GM21737 (cell line): ENCODE measurements at regions not wholly inside any gene's neighbourhood (a gene's known extent, or its start where the extent isn't known, plus 50 kb on each side); places are given as distances from the start of the nearest gene placed in this dataset.
A peak's percentile ranks its signal among the peaks of the same experiment; 100 is the strongest.

Experiments
- ATAC-seq: cut with Tn5 transposase; IDR thresholded peaks from one replicate; pipeline ENCODE4 v1.9.1; 2021; ENCODE audit warnings: mild to moderate bottlenecking, moderate library complexity; ENCODE audit not compliant: unreplicated experiment

- no peak for ATAC-seq
Observed at GRCh38 chr7:88442413-88442812, 135.7 kb upstream of the STEAP4 start.

GRCh38 chr7:88437132-88437531 is 130.4 kb upstream of the STEAP4 start:
- no peak for ATAC-seq

GRCh38 chr7:88432301-88432700 is 125.6 kb upstream of the STEAP4 start:
- ATAC-seq, result no peak

GRCh38 chr7:88431882-88432281 is 125.2 kb upstream of the STEAP4 start:
- no peak for ATAC-seq

GRCh38 chr7:88429382-88429781 is 122.7 kb upstream of the STEAP4 start:
- no peak for ATAC-seq

GRCh38 chr7:88402529-88402928 is 95.8 kb upstream of the STEAP4 start:
- no peak for ATAC-seq

GRCh38 chr7:88401009-88401623 is 94.4 kb upstream of the STEAP4 start:
- ATAC-seq, result no peak

GRCh38 chr7:88399696-88400240 is 93.1 kb upstream of the STEAP4 start:
- ATAC-seq, result no peak

- no peak for ATAC-seq
Observed at GRCh38 chr7:88399036-88399435, 92.3 kb upstream of the STEAP4 start.

- ATAC-seq, result no peak
Observed at GRCh38 chr7:88398459-88398858, 91.8 kb upstream of the STEAP4 start.

GRCh38 chr7:88396948-88397322 is 90.2 kb upstream of the STEAP4 start:
- peak; percentile 25 for ATAC-seq

- peak; percentile 64 for ATAC-seq
Observed at GRCh38 chr7:88396295-88396947, 89.7 kb upstream of the STEAP4 start.

GRCh38 chr7:88395715-88396114 is 89.0 kb upstream of the STEAP4 start:
- no peak for ATAC-seq

- no peak for ATAC-seq
Observed at GRCh38 chr7:88391247-88391646, 84.6 kb upstream of the STEAP4 start.

GRCh38 chr7:88387368-88387767 is 80.7 kb upstream of the STEAP4 start:
- no peak for ATAC-seq

GRCh38 chr7:88386665-88387156 is 80.0 kb upstream of the STEAP4 start:
- no peak for ATAC-seq

GRCh38 chr7:88377434-88377833 is 70.7 kb upstream of the STEAP4 start:
- ATAC-seq, result no peak

GRCh38 chr7:88368686-88369085 is 62.0 kb upstream of the STEAP4 start:
- no peak for ATAC-seq

- ATAC-seq, result no peak
Observed at GRCh38 chr7:88366845-88367244, 60.2 kb upstream of the STEAP4 start.

- no peak for ATAC-seq
Observed at GRCh38 chr7:88363869-88364268, 57.2 kb upstream of the STEAP4 start.

- ATAC-seq, result no peak
Observed at GRCh38 chr7:88363249-88363648, 56.6 kb upstream of the STEAP4 start.

GRCh38 chr7:88361357-88361756 is 54.7 kb upstream of the STEAP4 start:
- no peak for ATAC-seq
